NCI-H2171 treated with DMSO at 0.1 percent for 48 hours (cell line): ENCODE measurements at regions not wholly inside any gene's neighbourhood (a gene's known extent, or its start where the extent isn't known, plus 50 kb on each side); places are given as distances from the start of the nearest gene placed in this dataset.

Experiments
- DNase-seq: peaks from one replicate; lab custom pipeline; 2025; lab: John Stamatoyannopoulos, UW

GRCh38 chr15:97890307-97890706, 70.2 kb upstream of the ARRDC4 start:
- DNase-seq, result no peak

- no peak for DNase-seq
Measured at GRCh38 chr15:97892167-97892938, 68.2 kb upstream of the ARRDC4 start.

DNA sequence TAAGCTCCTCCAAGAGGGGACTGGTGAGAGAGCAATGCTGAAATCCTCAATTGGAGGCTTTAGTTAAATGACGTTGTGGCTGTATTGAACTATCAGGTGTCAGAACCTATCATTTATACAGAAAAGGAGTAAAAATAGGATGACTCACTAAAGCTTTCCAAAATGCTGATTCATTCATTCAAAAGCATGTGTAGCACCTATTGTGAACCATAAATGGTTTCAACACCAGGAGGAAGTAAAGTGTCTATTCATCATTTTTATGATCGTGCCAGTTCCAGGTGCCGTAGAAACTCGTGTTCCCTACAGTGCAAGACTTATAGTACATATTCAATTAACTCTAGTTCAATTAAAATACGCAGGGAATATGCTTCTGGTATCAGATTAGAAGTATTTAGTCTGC, 66.5 kb upstream of the ARRDC4 start:
- no peak for DNase-seq

DNA sequence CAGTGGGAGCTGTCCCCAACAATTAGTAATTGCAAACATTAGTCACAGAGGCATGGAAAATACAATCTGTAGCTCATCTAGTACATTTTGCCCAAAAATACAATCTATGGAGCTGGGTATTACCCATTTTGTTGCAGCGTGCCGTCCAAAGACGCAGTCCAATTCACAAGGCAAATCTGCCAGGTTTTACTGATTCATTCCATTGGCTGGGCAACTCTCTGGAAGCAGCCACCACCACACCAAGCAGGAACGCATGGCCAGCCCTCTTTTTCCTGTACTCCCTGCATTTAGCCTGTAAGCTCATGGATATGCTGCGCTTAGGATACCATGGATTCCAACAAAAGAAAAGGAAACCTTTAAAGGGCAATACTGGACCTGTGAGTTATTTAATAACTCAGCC, 60.5 kb upstream of the ARRDC4 start:
- DNase-seq, result no peak

- DNase-seq, result no peak
Measured at GRCh38 chr15:97902140-97902780, 58.2 kb upstream of the ARRDC4 start.

DNA sequence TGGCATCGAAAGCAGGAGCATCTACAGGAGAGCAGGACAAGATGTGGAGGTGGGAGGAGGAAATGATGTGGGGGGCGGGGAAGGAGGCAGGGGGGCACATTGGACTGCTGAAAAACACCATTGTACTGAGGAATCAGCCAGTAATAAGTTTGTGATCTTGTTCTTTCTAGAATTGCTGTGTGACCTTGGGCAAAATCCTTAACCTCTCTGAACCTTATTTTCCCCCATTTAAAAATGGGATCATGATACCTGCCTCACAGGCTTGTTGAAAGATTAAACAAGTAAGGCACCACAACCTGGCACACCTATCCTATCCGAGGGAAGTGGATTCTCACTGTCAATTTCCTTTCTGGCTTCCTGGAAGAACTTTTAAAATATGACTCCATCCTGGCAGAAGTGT, 56.9 kb upstream of the ARRDC4 start:
- DNase-seq, result no peak

GRCh38 chr15:97903971-97904572, 56.4 kb upstream of the ARRDC4 start:
- peak; percentile 24 for DNase-seq

GRCh38 chr15:97909291-97909891, 51.1 kb upstream of the ARRDC4 start:
- peak; percentile 41 for DNase-seq
